Suprapubic skin (tissue), 4 donors: ENCODE measurements at regions not wholly inside any gene's neighbourhood (a gene's known extent, or its start where the extent isn't known, plus 50 kb on each side); places are given as distances from the start of the nearest gene placed in this dataset.

Source experiments
- DNase-seq, 2 donors: peaks; one replicate each; pipeline ENCODE4 v3.0.0-alpha.2; 2019; ENCODE audit warnings: low spot score in 2 of 2
- H3K27ac ChIP-seq: fragments of 200-600 bp; sonication (generic); one replicate; pipeline ENCODE4 v1.5.1; 2019
- H3K27me3 ChIP-seq: fragments of 200-600 bp; sonication (generic); one replicate; pipeline ENCODE4 v1.5.1; 2019
- H3K36me3 ChIP-seq: fragments of 200-600 bp; sonication (generic); one replicate; pipeline ENCODE4 v1.5.1; 2019
- H3K4me1 ChIP-seq: fragments of 200-600 bp; sonication (generic); one replicate; pipeline ENCODE4 v1.5.1; 2019
- H3K4me3 ChIP-seq: fragments of 200-600 bp; sonication (generic); one replicate; pipeline ENCODE4 v1.5.1; 2019; ENCODE audit warnings: mild to moderate bottlenecking
- H3K9me3 ChIP-seq: fragments of 200-600 bp; sonication (generic); one replicate; pipeline ENCODE4 v1.5.1; 2019
- CTCF ChIP-seq, 2 donors: fragments of 200-600 bp in 1 of 2; fragments of 450-650 bp in 1 of 2; sonication (generic) in 1 of 2; IDR thresholded peaks; one replicate each; pipeline ENCODE4 v1.5.1; 2016 to 2019; ENCODE audit warnings: antibody characterized with exemption in 2 of 2, mild to moderate bottlenecking in 1 of 2, moderate library complexity in 1 of 2
- EP300 ChIP-seq: sonication (generic); formaldehyde crosslinking; IDR thresholded peaks from one replicate; pipeline ENCODE4 v1.6.1; 2017; ENCODE audit warnings: antibody characterized with exemption
- POLR2A ChIP-seq, 2 donors: fragments of 450-650 bp; IDR thresholded peaks; one replicate each; pipeline ENCODE4 v1.6.1; 2017; ENCODE audit warnings: antibody characterized with exemption in 2 of 2, mild to moderate bottlenecking in 2 of 2, moderate library complexity in 2 of 2
- POLR2AphosphoS5 ChIP-seq, 3 donors: sonication (generic); formaldehyde crosslinking; IDR thresholded peaks; one replicate each; pipeline ENCODE4 v1.6.1; 2017; ENCODE audit warnings: antibody characterized with exemption in 3 of 3
- WGBS: methylation state at CpG from one replicate; pipeline ENCODE4 v1.1.5; 2018; 5-methylcytosine and 5-hydroxymethylcytosine counted together

GRCh38 chr17:77527836-77528505 lies 387.2 kb downstream of the SEC14L1 start:
- peak overlapping the region; percentile 42 for H3K4me3 ChIP-seq
- H3K27ac ChIP-seq: no peak overlapping the region
- no peak for TF ChIP-seq CTCF (IDR thresholded peaks at IDR 0.05)
- no peak for TF ChIP-seq POLR2A (IDR thresholded peaks at IDR 0.05)
- TF ChIP-seq POLR2AphosphoS5 (IDR thresholded peaks at IDR 0.05): no peak
- no peak for TF ChIP-seq EP300
- WGBS: 53% methylated on average over 23 of the region's 23 CpGs
- peak in 1 of 2 donors; percentile 35 for DNase-seq
- H3K27me3 ChIP-seq: peaks cover 29% of the 10 kb centered on the region
- no peaks in the 10 kb centered on the region for H3K9me3 ChIP-seq
- H3K4me1 ChIP-seq: peaks cover 21% of the 10 kb centered on the region
- H3K36me3 ChIP-seq: no peaks in the 10 kb centered on the region

GRCh38 chr17:77528516-77529327 lies 388.0 kb downstream of the SEC14L1 start:
- H3K27me3 ChIP-seq: peaks cover 29% of the 10 kb centered on the region
- no peak overlapping the region for H3K27ac ChIP-seq
- H3K4me1 ChIP-seq: peaks cover 21% of the 10 kb centered on the region
- H3K9me3 ChIP-seq: no peaks in the 10 kb centered on the region
- no peak for TF ChIP-seq EP300
- no peak for TF ChIP-seq POLR2A (IDR thresholded peaks at IDR 0.05)
- no peak for TF ChIP-seq POLR2AphosphoS5 (IDR thresholded peaks at IDR 0.05)
- no peak for TF ChIP-seq CTCF (IDR thresholded peaks at IDR 0.05)
- H3K36me3 ChIP-seq: no peaks in the 10 kb centered on the region
- WGBS: 9% methylated on average over 16 of the region's 66 CpGs
- DNase-seq: peak in 1 of 2 donors; percentile 52
- H3K4me3 ChIP-seq: peak overlapping the region; percentile 42

GRCh38 chr17:77529328-77529650 lies 388.5 kb downstream of the SEC14L1 start:
- Histone ChIP-seq H3K4me1 (peaks cover 21% of the 10 kb centered on the region), H3K27ac (no peak overlapping the region), H3K4me3 (no peak overlapping the region), H3K36me3 (no peaks in the 10 kb centered on the region), H3K9me3 (no peaks in the 10 kb centered on the region), H3K27me3 (peaks cover 29% of the 10 kb centered on the region)
- TF ChIP-seq CTCF (IDR thresholded peaks at IDR 0.05) (no peak), POLR2AphosphoS5 (IDR thresholded peaks at IDR 0.05) (no peak), EP300 (no peak), POLR2A (IDR thresholded peaks at IDR 0.05) (no peak)
- 45% methylated on average over 7 of the region's 7 CpGs for WGBS
- DNase-seq: peak in 1 of 2 donors; percentile 35

GRCh38 chr17:77530591-77530990 lies 389.8 kb downstream of the SEC14L1 start:
- Histone ChIP-seq H3K4me1 (peaks cover 21% of the 10 kb centered on the region), H3K27me3 (peaks cover 29% of the 10 kb centered on the region), H3K9me3 (no peaks in the 10 kb centered on the region), H3K4me3 (no peak overlapping the region), H3K27ac (no peak overlapping the region), H3K36me3 (no peaks in the 10 kb centered on the region)
- 95% methylated on average over 12 of the region's 12 CpGs for WGBS
- peak in 1 of 2 donors; percentile 14 for DNase-seq
- TF ChIP-seq EP300: no peak
- no peak for TF ChIP-seq POLR2A (IDR thresholded peaks at IDR 0.05)
- TF ChIP-seq POLR2AphosphoS5 (IDR thresholded peaks at IDR 0.05): no peak
- TF ChIP-seq CTCF (IDR thresholded peaks at IDR 0.05): no peak

GRCh38 chr17:77531002-77531401 lies 390.2 kb downstream of the SEC14L1 start:
- peaks cover 21% of the 10 kb centered on the region for H3K4me1 ChIP-seq
- WGBS: 85% methylated on average over 6 of the region's 6 CpGs
- TF ChIP-seq POLR2A (IDR thresholded peaks at IDR 0.05) (no peak), CTCF (IDR thresholded peaks at IDR 0.05) (no peak), POLR2AphosphoS5 (IDR thresholded peaks at IDR 0.05) (no peak), EP300 (no peak)
- no peak overlapping the region for H3K27ac ChIP-seq
- no peaks in the 10 kb centered on the region for H3K9me3 ChIP-seq
- no peak overlapping the region for H3K4me3 ChIP-seq
- H3K36me3 ChIP-seq: no peaks in the 10 kb centered on the region
- peak in 1 of 2 donors; percentile 5 for DNase-seq
- peaks cover 29% of the 10 kb centered on the region for H3K27me3 ChIP-seq
